GM18873 (cell line): ENCODE measurements at regions not wholly inside any gene's neighbourhood (a gene's known extent, or its start where the extent isn't known, plus 50 kb on each side); places are given as distances from the start of the nearest gene placed in this dataset.

ENCODE experiments used
- ATAC-seq: cut with Tn5 transposase; IDR thresholded peaks from one replicate; pipeline ENCODE4 v1.9.1; 2021; ENCODE audit warnings: mild to moderate bottlenecking, moderate library complexity, moderate number of reproducible peaks; ENCODE audit not compliant: unreplicated experiment, low FRiP score

DNA sequence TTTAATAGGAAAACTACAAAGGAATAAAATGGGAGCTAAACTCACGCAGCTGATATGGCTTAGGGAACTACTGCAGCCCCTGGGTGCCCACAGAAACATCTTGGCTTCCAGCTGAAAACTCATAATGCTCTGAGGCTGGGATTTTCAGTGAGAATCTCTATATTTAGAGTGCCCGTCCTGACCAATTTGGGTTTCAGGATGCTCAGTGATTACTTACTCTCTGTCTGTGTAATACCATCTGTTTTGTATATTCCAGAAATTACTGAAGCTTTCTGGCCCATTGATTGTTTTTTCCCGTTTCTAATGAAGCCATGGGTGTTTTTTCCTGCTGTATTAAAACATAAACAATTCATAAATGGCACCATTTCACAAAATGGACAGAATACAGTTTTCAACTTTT, 50.6 kb upstream of the ZNF385D start:
- no peak for ATAC-seq

DNA sequence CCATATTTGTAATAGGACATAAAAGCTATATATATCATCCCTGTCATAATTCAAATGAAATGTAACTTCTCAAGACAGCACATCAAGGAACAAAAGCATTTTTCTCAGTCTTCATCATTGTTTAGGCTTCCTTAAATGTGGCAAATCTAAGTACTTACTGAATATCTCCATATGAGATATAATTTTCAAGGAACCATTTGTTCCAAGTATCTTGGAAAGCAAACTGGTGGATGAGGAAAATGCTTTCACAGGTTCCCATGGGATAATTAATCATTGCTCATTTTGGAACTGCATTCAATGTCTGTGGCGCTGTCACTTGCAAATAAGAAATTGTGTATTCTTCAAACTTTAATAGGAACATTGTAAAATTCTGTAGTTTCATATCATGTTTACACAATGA, 52.6 kb upstream of the ZNF385D start:
- no peak for ATAC-seq

DNA sequence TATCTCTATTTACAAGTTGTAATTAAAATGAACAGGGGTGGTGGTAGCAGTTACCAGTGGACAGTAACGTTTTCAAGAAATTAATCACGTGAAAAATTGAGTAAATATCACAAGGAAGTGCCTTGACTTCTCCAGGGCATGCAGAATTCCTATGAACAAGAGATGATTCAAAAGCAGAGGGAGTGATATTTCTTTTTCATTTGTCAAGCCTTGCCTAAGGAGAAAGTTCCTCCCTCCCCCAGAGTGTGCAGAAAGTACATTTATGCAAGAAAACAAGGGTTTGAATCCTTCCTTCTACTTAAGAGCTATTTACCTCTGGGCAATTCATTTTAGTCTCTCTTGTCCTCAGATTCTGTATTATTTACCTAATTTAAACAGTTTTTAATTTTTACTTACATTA, 53.3 kb upstream of the ZNF385D start:
- ATAC-seq, result no peak

DNA sequence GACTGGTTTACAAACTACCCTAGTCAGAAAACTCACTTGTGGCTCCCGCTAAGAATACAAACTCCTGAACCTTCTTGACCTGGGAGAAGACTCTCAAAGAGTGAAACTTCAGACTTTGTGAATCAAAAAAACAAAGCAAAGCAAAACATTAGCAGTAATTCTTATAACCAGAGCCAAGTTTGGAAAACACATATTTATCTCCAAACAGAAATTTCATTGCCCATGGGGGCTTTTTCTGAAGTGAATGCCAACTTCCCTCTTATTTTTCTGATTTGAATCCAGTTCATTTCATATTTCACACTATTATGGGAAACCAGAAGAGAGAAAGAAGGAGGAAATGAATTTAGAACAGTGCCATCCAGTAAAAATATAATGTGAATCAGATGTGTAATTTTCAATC, 55.7 kb upstream of the ZNF385D start:
- ATAC-seq, result no peak

DNA sequence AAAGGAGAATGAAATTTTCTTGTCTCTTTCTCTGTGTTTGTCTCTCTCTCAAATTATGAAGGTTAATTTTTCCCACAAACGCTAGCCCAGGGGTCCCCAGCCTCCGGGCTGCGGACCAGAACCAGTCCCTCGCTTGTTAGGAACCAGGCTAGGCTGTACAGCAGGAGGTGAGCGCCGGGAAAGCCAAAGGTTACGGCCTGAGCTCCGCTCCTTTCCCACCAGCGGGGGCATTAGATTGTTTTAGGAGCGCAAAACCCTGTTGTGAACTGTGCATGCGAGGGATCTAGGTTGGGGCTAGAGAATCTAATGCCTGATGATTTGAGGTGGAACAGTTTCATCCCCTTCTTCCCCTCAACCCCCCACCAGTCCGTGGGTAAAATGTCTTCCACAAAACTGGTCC, 74.7 kb upstream of the ZNF385D start:
- no peak for ATAC-seq

DNA sequence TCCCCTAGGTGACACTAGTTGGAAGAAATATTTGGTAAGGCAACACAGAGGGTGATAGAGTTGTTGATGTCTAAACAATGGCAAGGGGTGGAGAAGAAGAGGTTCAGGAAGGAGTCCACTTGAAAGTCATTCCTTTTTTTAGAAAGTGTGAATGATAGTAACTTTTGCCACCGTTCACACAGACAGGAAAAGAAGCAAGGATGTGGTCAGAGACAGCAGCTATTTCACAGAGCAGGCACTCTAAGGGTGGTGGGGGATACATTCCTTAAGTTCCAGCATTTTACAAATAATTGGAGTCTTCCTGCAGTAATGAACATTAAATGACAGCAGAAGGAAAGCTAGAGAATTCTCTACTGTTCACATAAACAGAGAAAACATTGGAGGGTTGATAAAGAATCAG, 75.4 kb upstream of the ZNF385D start:
- ATAC-seq, result no peak

DNA sequence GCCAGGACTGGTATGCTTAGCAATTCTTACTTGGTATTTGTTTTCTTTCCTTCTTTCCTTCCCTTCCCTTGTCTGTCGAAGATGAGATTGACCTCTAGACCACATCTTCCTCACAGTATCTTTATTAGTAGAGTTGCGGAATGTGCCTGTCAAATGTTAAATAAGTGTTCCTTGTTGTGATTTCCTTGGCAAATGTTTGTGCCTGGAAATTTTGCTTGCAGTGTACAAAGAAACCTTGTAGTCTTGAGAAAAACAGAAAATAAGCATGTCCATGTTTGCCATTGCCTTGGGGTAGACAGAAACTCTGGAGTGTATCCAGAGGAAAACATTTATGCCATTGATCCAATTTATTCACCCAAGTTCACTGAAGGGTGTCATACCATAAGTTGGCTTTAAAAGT, 79.5 kb upstream of the ZNF385D start:
- no peak for ATAC-seq

DNA sequence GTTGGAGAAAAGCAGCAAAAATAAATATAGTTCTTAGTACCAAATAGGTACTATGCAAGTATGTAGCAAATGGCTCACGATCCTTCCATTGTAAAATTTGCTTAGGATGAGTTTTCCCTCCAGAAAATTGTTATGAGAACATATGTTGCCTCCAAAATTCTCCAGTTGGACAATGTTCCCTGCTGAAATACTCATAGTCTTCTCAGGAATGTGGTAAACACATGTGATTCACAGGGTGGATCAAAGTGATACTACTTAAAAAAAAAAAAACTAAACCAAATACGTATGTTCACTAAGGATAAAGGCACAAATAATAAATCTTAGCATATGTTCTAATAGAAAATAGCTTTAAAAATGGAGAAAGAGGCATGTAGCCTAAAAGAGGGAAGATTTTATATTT, 84.3 kb upstream of the ZNF385D start:
- ATAC-seq, result no peak

DNA sequence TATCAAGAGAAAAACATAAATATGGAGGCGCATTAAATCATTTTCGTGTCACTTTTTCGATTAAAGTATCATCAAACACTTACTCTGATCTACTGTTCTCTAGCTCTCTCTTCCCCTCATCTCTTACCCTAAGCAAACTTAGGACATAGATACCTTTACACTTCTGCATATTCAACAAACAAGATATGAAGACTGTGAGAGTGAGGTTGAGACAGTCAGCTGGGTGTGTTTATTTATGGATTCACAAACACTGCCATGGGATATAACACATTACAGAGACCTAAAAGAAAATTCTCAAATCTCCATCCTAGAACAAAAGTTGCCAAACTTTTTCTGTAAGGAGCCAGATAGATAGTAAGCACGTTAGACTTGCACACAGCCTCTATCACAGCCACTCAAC, 85.2 kb upstream of the ZNF385D start:
- ATAC-seq, result no peak

DNA sequence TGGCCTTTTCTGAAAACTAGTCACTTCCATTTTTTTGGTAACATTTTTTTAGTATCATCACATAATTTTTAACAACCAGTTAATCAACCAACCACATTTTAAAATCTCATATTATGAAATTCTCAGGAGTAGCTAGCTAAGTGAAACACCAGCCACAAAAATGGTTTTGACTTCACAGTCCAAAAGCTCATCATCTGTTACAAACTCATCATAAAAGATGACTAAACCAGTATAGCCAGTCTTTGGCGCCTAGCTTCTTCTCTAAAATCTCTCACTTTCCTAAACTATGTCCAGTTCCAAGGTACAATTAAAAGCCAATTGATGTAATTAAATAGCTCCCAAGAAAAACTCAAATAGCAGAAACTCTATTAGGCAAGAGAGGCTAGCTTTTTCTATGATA, 88.2 kb upstream of the ZNF385D start:
- ATAC-seq, result no peak

DNA sequence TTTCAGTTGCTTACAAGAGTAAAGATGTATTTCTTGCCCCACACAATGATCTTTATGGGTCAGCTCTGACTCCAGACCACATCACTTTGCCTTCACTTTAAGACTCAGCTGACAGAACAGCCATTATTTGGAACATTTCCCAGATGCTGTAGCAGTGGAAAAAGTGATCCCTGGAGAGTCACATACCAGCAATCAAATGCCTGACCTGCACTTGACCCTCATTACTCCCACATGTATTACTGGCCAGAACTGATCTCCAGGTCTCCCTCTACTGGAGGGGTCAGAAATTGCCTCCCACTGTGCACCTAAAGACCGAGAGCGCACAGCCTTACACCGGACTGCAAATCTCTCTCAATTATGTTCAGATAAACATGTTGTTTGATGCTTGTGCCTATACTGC, 88.6 kb upstream of the ZNF385D start:
- ATAC-seq, result no peak

DNA sequence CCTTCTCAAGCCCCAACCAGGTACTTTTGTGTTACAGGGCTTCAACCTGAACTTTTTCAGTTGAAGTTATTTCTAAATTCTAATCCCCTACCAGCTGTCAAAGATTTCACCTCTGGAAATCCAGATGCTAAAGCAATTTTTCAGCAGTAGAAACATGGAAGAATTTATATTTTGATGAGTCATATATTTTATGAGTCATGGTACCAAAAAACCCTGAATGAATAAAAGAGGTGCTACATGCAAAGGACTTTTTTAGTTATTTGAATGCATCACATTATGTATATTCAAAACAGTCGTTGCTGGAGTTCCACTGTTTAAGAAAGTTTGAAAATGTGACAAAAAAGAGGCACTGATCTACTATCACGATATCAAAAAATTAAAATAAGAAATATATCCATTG, 96.0 kb upstream of the ZNF385D start:
- no peak for ATAC-seq

DNA sequence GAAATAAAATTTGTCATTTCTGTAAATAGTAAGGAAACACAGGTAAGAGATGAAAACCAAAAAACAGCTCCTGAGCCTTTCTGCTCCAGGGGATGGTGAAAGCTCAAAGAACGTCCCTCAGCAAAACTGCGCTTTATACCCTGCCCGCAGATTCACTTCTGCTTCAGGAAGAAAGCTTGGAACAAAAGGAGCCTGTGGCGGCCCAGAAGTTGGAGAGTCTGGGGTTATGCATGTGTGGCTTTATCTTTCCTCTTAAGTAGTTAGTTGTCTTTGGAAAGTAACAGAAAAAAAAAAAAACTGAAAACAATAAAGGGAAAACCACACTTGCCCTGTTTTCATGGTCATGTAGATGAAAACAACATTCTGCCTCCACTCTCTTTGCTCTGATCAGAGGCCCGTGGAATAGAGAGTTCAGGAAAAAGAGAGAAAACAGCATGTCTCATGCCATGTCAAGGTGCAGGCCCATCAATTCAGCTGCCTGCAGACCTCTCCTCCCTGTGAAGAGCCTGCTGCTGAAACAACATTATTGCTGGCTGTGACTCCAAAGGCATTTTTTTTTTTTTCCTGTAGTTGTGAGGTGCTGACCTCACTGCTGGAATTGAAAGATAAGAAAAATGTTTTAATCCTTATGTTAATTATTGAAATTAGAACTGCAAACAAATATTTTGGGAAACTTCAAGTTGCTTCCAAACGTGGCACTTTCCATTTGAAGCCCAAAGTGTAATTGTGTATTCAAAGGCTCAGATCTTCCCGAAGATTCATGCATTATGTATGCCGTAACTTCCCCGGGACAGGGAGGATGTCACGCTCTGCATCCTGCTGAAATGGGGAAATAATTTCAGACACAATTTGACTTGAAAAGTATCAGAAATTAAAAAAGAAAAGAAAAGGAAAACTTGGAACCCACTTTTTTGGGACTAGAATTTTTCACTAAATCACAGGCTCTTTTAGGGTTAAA, 108.4 kb upstream of the ZNF385D start:
- no peak for ATAC-seq

DNA sequence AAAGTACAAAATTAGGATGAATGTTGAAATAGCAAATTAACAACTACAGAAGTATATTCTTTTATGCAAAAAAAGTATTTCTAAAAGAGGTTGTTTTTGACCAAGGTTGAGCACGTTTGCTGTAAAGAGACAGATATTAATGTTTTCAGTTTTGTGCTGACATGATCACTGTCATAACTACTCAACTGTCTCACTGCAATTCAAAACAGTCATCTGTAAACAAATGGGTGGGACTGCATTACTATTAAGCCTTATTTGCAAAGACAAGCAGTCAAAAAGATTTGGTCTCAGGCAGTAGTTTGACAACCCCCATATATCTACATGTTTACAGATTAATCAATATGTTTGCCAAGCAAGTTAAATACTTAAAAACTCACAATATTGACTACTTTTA, 109.1 kb upstream of the ZNF385D start:
- ATAC-seq, result no peak

DNA sequence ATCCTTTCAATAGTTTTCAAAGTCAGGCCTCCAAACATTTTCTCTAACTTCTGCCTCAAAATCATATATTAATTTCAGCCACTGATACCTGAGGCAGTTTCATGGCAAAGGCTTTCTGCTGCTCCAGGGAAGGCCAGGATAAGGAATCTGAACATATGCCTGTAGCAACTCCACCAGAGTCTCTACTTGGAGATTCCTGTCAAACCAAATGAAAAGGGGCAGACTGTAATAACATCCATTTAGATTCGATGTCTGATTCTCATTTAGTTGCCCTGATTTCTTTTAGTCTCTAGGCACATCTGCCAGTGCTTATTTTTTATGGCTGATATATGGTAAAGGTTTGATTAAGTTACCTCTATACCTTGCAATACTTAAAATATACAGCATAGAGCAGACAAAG, 109.6 kb upstream of the ZNF385D start:
- no peak for ATAC-seq

DNA sequence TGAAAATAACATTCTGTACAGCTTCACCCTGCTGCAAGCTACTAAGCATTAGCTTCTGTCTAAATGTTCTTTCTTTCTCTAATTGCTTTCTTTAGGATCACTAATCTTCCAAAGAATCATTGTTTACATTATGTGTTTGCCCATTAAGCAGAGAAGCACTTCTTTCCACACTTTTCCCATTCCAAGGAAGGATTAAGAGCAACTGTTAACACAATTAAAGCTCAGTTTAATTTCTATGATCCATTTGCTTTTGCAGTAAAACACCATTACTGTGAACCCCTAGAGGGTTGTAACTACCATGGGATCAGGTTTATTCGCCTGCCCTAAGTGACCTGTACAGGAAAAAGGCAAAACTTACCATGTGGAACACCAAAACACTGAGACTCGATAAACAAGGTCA, 125.8 kb upstream of the ZNF385D start:
- ATAC-seq, result no peak

DNA sequence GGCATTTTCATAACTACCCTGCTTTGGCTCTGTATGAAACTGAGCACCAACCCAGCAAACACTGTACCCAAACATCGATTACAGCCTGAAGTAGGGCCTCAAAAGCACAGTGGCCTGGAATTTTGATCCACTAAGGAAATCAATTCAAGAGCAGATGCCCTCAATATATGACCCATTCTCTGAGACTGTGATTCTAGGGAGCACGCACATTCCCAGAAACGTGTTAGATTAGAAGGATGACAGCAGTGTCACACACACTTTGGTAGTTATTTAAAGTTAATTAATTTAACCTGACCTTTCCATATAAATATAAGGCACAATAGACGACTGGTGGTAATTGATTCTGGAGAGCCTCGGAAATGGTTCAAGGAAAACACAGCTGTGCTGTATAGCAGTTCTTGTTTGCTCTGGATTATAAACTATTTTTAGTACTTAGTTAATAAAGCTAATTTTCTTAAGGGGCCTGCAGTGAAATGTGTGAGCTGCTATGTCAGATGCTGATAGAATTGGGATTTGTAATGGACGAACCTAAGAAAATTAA, 126.3 kb upstream of the ZNF385D start:
- no peak for ATAC-seq

DNA sequence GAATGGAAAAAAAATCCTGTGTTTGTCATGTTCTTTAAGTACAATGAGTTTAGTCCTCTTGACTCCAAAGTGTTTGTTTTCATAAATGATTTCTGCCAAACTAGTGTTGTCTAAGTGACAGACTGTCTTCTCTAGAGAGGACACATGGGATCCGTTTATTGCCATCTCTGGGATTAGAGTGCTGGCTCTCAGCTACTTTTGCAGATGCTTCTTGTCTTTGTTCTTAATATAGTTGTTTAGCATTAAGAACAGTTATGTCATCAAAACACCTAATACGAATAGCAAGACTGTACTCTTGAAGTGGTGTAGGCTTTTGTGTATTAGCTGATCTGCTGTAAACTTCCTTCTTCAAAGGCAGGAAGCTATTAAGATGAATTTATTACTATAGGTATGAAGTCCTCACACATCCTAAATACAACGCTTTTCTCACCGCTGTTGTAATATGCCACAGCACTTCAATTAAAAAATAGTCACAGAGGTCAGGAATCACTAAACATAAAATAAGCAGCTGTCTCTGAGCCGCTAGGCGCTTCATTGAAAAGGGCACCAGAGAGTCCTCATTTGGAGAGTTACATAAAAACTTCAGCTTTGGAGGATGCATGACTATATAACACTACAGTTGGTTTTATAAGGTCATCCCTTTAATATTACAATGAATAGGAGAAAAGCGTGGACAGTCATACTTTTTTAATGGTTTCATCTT, 128.3 kb upstream of the ZNF385D start:
- no peak for ATAC-seq

DNA sequence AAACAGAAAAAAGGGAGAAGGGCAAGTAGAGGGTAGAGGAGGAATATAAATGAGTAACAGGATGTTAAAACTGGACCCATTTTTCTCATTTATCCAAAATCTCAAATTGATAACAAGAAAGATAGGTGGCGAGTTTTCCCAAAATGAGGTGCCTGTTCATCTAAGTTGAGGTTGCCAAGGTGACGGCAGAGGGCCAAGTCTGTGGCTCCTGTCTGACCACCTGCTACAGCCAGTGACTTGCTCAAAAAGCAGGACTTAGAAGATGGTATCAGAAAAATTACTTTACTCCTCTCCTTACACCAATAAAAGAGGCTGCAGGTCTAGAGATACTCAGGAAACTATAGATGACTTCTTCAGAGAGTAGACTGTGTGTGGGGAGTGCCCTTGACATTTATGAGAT, 137.6 kb upstream of the ZNF385D start:
- ATAC-seq, result no peak

DNA sequence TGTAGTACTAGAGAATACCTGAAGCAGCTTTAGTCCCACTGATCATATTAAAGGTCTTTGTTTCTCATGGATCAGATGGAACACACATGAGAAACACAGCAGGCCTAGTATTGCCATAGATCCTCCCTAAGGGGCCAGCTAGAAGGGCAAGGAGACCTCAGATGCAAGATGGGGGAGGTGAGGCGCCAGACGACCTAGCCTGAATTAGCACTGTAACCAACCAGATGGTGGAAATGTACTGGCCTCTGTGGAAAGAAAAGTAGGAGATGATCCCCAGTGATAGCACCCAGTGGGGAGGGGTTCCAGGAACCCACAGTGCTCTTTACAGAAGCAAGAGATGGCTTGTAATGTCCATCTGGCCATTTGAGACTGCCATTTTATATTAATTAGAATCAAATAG, 138.2 kb upstream of the ZNF385D start:
- ATAC-seq, result no peak

DNA sequence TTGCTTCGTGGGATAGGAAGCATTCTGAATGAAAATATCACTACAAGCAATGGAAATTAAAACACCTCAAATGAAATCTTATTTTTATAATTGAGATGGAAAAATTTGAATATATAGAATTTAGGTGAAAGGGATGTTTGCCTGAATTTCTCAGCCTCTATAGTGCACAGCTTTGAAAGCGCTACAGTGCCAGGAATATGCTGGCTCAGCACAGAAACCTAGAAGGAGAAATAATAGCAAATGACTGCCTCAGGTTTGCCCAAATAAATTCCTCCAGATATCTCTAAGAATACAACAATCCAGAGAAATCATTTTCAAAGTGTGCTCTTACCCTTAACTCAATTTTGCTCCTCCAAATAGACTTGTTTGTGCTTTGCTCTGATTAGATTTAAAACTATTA, 141.1 kb upstream of the ZNF385D start:
- no peak for ATAC-seq

DNA sequence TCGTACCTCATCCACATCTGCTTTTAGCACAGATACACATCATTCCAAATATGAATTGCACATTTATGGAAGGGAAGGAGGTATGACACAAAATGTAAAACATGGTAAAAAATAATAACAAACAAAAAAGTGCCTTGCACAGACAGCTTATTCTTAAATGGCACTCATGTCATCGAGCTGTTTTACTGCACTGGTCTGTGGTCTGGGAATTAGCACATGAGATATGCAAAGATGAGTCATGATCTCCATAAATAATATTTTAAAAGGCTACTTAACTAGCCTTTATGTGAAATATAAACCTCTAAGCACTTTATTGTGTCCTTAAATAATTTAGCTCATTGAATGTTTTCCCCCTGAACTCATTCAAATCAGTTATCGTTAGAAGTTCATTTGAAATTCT, 142.2 kb upstream of the ZNF385D start:
- ATAC-seq, result no peak
